ELF-1 (cell line): ENCODE measurements at regions not wholly inside any gene's neighbourhood (a gene's known extent, or its start where the extent isn't known, plus 50 kb on each side); places are given as distances from the start of the nearest gene placed in this dataset.

Experiments used
- DNase-seq: peaks from one replicate; pipeline ENCODE4 v3.0.0-alpha.2; 2016; ENCODE audit warnings: low read depth, low spot score

- no peak for DNase-seq
Observed at GRCh38 chr19:13606156-13606555, 99.9 kb upstream of the CACNA1A start.

DNA sequence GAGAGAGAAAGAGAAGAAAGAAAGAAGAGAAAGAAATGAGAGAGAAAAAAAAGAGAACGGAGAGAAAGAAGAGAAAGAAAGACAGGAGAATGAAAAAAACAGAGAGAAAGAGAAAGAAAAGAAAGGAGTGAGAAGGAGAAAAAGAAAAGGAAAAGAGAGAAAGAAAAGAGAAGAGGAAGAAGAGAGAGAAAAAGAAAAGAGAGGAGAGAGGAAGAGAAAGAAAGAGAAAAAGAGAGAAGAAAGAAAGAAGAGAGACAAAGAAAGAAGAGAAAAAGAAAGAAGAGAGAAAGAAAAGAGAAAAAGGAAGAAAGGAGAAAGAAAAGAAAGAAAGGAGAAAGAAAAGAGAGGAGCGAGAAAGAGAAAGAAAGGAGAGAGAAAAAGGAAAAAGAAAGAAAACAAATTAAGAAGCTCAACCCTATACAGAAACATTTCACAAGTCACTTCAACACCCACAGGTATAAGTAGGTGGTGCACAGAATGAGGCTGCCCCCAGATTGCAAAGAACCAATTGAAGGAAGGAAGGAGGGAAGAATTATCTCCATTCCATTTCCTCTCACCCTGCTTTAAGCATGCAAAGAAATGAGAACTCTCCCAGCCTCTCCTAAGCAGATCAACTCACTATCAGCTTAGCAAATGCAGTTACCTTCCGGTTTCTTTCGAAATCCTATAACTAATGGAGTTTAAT is 98.8 kb upstream of the CACNA1A start:
- DNase-seq: no peak

GRCh38 chr19:13600802-13601201 is 94.5 kb upstream of the CACNA1A start:
- DNase-seq: no peak

DNA sequence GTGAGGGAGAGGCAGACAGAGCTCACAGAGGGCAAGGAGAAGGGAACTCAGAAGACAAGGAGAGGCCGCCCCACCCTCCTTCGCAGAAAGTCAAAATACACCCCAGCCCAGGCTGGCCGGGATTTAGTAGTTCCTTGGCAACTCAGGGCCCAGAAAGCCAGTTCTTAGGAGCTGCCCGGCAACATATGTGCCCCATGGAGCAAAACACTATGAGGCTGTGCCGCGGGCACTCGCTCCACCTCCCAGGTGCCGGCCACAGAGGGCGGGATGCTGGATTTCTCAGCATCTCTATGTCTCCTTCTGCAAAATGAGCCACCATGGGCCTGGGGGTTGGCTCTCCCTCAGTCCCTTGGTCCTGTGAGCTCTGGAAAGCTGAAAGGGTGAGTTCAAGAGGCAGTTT is 93.8 kb upstream of the CACNA1A start:
- no peak for DNase-seq

GRCh38 chr19:13599681-13600080 is 93.4 kb upstream of the CACNA1A start:
- DNase-seq: no peak

DNA sequence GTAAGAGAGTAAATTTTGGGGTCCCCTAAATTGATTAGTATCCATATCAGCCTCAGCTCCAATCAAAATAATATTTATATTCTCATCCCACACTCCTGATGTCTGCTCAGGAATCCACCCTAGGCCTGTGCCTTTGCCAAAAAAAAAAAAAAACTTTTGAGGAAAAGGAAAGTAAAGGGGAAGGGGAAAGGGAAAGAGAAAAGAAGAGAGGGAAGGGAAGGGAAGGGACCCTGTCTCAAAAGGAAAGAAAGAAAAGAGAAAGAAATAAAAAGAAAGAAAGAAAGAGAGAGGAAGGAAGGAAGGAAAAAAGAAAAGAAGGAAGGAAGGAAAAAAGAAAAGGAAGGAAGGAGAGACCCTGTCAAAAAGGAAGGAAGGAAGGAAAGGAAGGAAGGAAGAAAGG is 91.8 kb upstream of the CACNA1A start:
- no peak for DNase-seq

- DNase-seq: peak; percentile 50
Observed at GRCh38 chr19:13597640-13598039, 91.4 kb upstream of the CACNA1A start.

DNA sequence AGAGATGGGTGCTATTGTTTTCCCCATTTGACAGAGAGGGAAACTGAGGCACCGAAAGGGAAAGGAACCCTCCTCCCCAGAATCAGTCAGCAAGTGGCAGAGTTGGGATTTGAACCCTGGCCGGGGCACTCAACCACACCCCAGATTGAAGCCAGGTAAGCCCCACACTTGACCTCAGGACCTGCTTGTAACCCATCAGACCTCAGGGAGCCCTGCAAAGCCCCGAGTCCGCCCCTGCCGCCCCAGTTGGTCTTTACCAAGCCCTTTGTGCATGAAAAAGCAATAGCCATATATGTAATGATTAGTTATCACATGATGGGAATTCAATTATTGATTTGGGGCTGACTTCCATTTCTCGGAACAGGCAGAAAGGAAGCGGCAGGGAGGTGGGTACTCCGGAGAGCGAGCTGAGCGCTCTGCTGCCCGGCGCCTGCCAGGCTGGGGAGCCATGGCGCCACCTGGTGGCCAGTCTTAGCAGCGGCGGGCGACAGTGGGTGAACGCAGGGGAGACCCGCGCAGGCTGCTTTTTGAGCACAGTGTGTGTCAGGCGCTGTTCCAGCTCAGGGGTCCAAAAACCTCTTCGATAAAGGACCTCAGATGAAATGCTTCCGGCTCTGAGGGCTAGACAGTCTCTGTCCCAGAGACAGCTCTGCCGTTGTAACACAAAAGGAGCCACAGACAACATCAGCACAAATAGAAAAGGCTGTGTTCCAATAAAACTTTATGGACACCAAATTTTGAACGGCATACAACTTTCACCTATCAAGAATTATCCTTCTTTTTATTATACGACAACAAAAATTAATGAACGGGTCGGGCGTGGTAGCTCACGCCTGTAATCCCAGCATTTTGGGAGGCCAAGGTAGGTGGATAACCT is 82.9 kb upstream of the CACNA1A start:
- peak; percentile 86 for DNase-seq

- DNase-seq: no peak
Observed at GRCh38 chr19:13585512-13585911, 79.2 kb upstream of the CACNA1A start.

- DNase-seq: no peak
Observed at GRCh38 chr19:13583753-13584152, 77.5 kb upstream of the CACNA1A start.

- no peak for DNase-seq
Observed at GRCh38 chr19:13583114-13583513, 76.8 kb upstream of the CACNA1A start.

DNA sequence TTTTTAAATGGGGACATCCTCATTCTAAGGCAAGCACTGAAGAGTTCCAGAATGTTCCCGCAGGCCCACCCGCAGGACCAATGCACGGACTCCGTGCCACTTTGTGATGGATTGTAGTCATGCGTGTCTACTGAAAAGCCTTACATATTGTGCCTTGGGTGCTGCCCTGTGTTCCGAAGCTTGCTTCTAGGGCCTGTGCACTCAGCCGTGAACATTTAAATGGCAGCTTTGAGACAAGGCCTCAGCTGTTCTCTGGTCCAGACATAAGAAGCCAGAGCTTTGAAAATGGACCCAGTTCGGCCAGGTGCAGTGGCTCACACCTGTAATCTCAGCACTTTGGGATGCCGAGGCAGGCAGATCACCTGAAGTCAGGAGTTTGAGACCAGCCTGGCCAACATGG is 75.3 kb upstream of the CACNA1A start:
- DNase-seq: no peak

GRCh38 chr19:13579388-13580060 is 73.2 kb upstream of the CACNA1A start:
- DNase-seq: no peak

DNA sequence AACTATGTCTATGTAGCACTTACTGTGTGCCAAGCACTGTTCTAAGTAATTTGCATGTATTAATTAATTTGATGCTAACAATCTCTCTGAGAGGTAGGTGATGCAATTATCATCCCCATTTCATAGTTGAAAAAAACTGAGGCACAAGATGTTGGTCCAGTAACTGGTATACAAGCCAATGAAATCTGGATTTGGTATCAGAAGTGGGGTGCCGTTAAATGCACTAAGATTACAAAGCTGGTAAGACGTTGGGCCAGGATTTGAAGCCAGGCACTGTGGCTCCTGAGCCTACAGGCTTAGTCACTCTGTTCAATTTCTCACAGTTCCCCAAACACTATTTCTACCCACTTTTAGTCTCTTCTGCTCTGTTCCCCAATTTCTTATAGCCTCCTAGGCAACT is 70.4 kb upstream of the CACNA1A start:
- DNase-seq: no peak

- DNase-seq: peak; percentile 16
Observed at GRCh38 chr19:13574933-13575332, 68.7 kb upstream of the CACNA1A start.

DNA sequence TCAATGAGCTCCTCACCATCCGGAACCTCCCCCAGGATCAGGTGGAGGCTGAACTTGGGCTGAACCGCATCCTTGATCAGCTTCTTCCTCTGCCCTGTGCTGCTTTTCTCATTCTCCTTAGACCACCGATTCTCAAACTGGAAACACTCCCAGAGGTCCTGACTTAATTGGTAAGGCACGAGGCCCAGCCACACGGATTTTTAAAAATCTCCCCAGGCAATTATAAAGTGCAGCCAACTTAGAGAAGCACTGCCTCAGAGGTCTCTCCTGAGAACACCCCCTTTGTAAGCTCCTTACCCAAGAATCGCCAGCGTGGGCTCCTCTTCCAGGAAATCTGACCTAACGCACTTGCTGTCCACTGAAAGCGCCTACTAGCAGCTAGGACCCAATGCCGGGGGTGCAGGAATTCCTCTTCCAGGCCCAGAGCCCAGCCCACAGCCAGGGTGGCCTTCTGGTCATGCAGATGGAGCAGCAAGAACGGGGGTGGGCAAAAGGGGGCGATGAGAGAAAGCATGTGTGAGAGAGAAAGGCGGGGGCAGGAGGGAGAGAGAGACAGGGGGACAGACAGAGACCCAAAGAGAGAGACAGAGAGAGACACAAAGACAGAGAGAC is 66.9 kb upstream of the CACNA1A start:
- DNase-seq: peak; percentile 2

GRCh38 chr19:13561461-13561860 is 55.2 kb upstream of the CACNA1A start:
- DNase-seq: no peak

DNA sequence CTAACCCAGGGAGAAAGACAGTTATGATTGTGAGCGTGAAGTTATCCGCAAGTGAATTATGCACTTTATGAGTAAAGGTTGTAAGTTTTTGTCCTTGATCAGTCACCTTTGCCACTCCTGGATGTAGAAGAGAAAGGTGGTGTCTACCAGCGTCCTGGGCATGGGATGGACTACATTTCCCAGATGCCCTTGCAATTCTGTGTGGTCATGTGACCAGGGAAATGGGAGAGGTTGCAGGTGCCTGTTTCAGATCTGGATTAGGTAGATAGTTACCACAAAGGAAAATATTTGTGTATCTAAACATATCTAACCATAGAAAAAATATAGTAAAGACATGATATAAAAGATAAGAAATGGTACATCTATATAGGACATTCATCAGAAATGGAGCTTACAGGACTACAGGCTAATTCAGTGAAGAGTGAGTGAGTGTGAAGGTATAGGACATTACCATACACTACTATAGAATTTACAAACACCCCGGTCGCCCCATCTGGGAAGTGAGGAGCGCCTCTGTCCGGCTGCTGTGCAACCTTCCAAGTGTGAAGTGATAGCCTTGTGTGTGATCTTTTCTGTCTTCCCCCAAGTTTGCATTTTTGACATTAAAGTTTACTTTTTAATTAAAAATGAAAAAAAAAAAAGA is 51.6 kb upstream of the CACNA1A start:
- peak; percentile 3 for DNase-seq

- no peak for DNase-seq
Observed at GRCh38 chr19:13556552-13556951, 50.3 kb upstream of the CACNA1A start.
